Upper lobe of right lung (tissue), 1 donor: ENCODE measurements at regions not wholly inside any gene's neighbourhood (a gene's known extent, or its start where the extent isn't known, plus 50 kb on each side); places are given as distances from the start of the nearest gene placed in this dataset.

Source experiments
- ATAC-seq: fragments of 200-7000 bp; cut with Tn5 transposase; one replicate; pipeline ENCODE4 v1.9.1; 2020; ENCODE audit warnings: mild to moderate bottlenecking, moderate library complexity
- DNase-seq: peaks from one replicate; pipeline ENCODE4 v3.0.0-alpha.2; 2020
- H3K27ac ChIP-seq: fragments of 200-600 bp; one replicate; pipeline ENCODE4 v1.8.0; 2022
- H3K27me3 ChIP-seq: fragments of 200-600 bp; one replicate; pipeline ENCODE4 v1.8.0; 2022; ENCODE audit warnings: mild to moderate bottlenecking
- H3K36me3 ChIP-seq: fragments of 200-600 bp; one replicate; pipeline ENCODE4 v1.8.0; 2022
- H3K4me1 ChIP-seq: fragments of 200-600 bp; one replicate; pipeline ENCODE4 v1.8.0; 2022
- H3K4me3 ChIP-seq: fragments of 200-600 bp; one replicate; pipeline ENCODE4 v1.8.0; 2022; ENCODE audit warnings: mild to moderate bottlenecking
- H3K9me3 ChIP-seq: fragments of 200-600 bp; one replicate; pipeline ENCODE4 v1.8.0; 2022
- CTCF ChIP-seq: fragments of 200-600 bp; IDR thresholded peaks from one replicate; pipeline ENCODE4 v1.8.0; 2022; ENCODE audit warnings: antibody characterized with exemption
- intact Hi-C: fragments of 100-400 bp; cut with DNase I; formaldehyde crosslinking; loops from one replicate; pipeline ENCODE4 v1.11.0; 2022
- donor health status: DM: no; HTN: yes; CAD: no; lungs with severe emphysema.

GRCh38 chr7:86951895-86952294, 107.6 kb downstream of the ELAPOR2 start:
- Histone ChIP-seq H3K27me3 (no peaks in the 10 kb centered on the region), H3K4me3 (no peak overlapping the region), H3K27ac (no peak overlapping the region), H3K36me3 (no peaks in the 10 kb centered on the region), H3K9me3 (no peaks in the 10 kb centered on the region), H3K4me1 (no peaks in the 10 kb centered on the region)
- intact Hi-C loops: no loop called here
- no peak for ATAC-seq
- TF ChIP-seq CTCF: no peak
- no peak for DNase-seq

DNA sequence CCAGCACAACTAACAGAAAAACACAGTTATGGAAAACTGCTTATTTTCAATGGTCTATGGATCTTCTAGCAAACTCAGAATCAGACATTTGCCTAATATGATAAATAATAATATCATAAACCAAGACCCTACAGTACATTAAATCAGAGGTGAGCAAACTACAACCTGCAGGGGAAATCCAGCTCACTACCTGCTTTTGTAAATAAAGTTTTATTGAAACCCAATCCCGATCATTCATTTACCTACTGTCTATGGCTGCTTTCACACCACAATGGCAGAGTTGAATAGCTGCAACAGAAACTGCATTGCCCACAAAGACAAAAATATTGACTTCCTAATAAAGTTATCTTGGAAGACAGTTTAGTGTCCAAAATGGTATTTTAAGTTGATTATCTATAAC, 108.5 kb downstream of the ELAPOR2 start:
- intact Hi-C loops: no loop called here
- Histone ChIP-seq H3K9me3 (no peaks in the 10 kb centered on the region), H3K27me3 (no peaks in the 10 kb centered on the region), H3K27ac (no peak overlapping the region), H3K4me3 (no peak overlapping the region), H3K36me3 (no peaks in the 10 kb centered on the region), H3K4me1 (no peaks in the 10 kb centered on the region)
- DNase-seq (no peak), ATAC-seq (no peak)
- TF ChIP-seq CTCF: no peak

GRCh38 chr7:86950360-86950759, 109.1 kb downstream of the ELAPOR2 start:
- no peak for ATAC-seq
- Histone ChIP-seq H3K27me3 (no peaks in the 10 kb centered on the region), H3K4me3 (no peak overlapping the region), H3K4me1 (no peaks in the 10 kb centered on the region), H3K27ac (no peak overlapping the region), H3K9me3 (no peaks in the 10 kb centered on the region), H3K36me3 (no peaks in the 10 kb centered on the region)
- intact Hi-C loops: no loop called here
- no peak for TF ChIP-seq CTCF
- DNase-seq: no peak

- no peak for TF ChIP-seq CTCF
- Histone ChIP-seq H3K36me3 (no peaks in the 10 kb centered on the region), H3K27me3 (no peaks in the 10 kb centered on the region), H3K9me3 (no peaks in the 10 kb centered on the region), H3K4me3 (no peak overlapping the region), H3K4me1 (no peaks in the 10 kb centered on the region), H3K27ac (no peak overlapping the region)
- ATAC-seq (no peak), DNase-seq (no peak)
- intact Hi-C loops: no loop called here
These were observed 109.6 kb downstream of the ELAPOR2 start for GRCh38 chr7:86949779-86950260.

DNA sequence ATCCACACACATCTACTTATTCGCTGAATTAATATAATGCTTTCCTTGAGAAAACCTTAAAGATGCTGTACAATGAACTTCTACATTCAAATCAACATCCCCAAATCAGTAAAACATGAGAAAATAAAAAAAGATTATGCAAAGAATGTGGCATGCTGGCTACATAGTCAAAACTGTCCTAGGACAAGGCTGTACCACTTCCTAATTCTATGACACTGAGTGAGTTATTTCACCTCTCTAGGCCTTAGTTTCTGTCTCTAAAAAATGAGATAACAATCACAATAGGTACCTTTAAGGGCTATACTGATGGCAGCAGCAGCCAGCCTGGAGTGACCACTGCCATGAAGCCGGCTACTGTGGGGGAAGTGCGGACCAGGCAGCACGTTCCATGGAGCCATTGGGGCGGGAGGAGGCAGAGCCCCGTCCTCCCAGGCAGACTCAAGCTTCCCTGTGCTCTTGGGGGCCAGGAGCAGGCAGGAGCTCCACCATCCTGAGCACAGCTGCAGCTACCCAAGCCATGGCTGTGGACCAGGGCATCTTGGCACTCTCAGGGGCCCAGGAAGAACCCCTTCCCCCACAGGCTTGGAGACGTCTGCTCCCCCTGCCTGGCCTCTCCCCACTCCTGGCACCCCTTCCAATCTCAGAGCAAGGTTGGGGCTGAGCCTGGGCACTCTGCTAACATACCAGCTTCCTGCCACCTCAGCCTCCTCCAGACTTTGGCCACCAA, 110.2 kb downstream of the ELAPOR2 start:
- H3K4me1 ChIP-seq: no peaks in the 10 kb centered on the region
- H3K27ac ChIP-seq: no peak overlapping the region
- ATAC-seq (peak; percentile 16), DNase-seq (no peak)
- no peaks in the 10 kb centered on the region for H3K27me3 ChIP-seq
- TF ChIP-seq CTCF: no peak
- intact Hi-C loops: no loop called here
- no peaks in the 10 kb centered on the region for H3K9me3 ChIP-seq
- no peak overlapping the region for H3K4me3 ChIP-seq
- H3K36me3 ChIP-seq: no peaks in the 10 kb centered on the region
